ENCODE measurements at regions not wholly inside any gene's neighbourhood (a gene's known extent, or its start where the extent isn't known, plus 50 kb on each side); places are given as distances from the start of the nearest gene placed in this dataset.
"Not testable (repeated sequence)": the region's sequence is repeated elsewhere in the genome, so short reads cannot be mapped to it uniquely, and the experiment has no call there.

- TF ChIP-seq POLR2A (IDR thresholded peaks at IDR 0.05) (no peak), EP300 (IDR thresholded peaks at IDR 0.05) (no peak), POLR2AphosphoS5 (IDR thresholded peaks at IDR 0.05) (no peak), CTCF (IDR thresholded peaks at IDR 0.05) (no peak)
- Histone ChIP-seq H3K4me1 (no peaks in the 10 kb centered on the region), H3K4me3 (no peak overlapping the region), H3K36me3 (no peaks in the 10 kb centered on the region), H3K27ac (no peak overlapping the region), H3K27me3 (no peaks in the 10 kb centered on the region), H3K9me3 (no peaks in the 10 kb centered on the region)
- 92% methylated on average over 3 of the region's 3 CpGs for WGBS, 2 donors
- DNase-seq = no peak
- intact Hi-C loops (cut with DNase I) = no loop called here
These were observed 113.6 kb upstream of the EMCN start for GRCh38 chr4:100631281-100631968.

- no peak for DNase-seq
- TF ChIP-seq EP300 (IDR thresholded peaks at IDR 0.05) (no peak), POLR2AphosphoS5 (IDR thresholded peaks at IDR 0.05) (no peak), POLR2A (IDR thresholded peaks at IDR 0.05) (no peak), CTCF (IDR thresholded peaks at IDR 0.05) (no peak)
- Histone ChIP-seq H3K4me1 (no peaks in the 10 kb centered on the region), H3K36me3 (no peaks in the 10 kb centered on the region), H3K9me3 (no peaks in the 10 kb centered on the region), H3K27me3 (no peaks in the 10 kb centered on the region), H3K4me3 (no peak overlapping the region), H3K27ac (no peak overlapping the region)
- intact Hi-C loops (cut with DNase I) = no loop called here
These were observed 112.5 kb upstream of the EMCN start for GRCh38 chr4:100630341-100630740.

- no peaks in the 10 kb centered on the region for H3K4me1 ChIP-seq
- no peaks in the 10 kb centered on the region for H3K9me3 ChIP-seq
- H3K27me3 ChIP-seq = no peaks in the 10 kb centered on the region
- no peak overlapping the region for H3K27ac ChIP-seq
- no peak for DNase-seq
- intact Hi-C loops (cut with DNase I) = no loop called here
- no peaks in the 10 kb centered on the region for H3K36me3 ChIP-seq
- 49 to 63% methylated on average over 1 of the region's 1 CpG for WGBS, 2 donors
- no peak overlapping the region for H3K4me3 ChIP-seq
- TF ChIP-seq CTCF (IDR thresholded peaks at IDR 0.05) (no peak), POLR2A (IDR thresholded peaks at IDR 0.05) (no peak), EP300 (IDR thresholded peaks at IDR 0.05) (no peak), POLR2AphosphoS5 (IDR thresholded peaks at IDR 0.05) (no peak)
These were observed 92.0 kb upstream of the EMCN start for GRCh38 chr4:100609810-100610209.

- H3K27ac ChIP-seq; H3K9me3 ChIP-seq; H3K27me3 ChIP-seq; H3K4me3 ChIP-seq; H3K36me3 ChIP-seq; DNase-seq; H3K4me1 ChIP-seq; intact Hi-C loops (cut with DNase I): not testable (repeated sequence)
- WGBS, 2 donors = 86 to 92% methylated on average over 17 to 19 of the region's 19 CpGs
These were observed 90.8 kb upstream of the EMCN start for GRCh38 chr4:100608651-100609050.

- TF ChIP-seq POLR2A (IDR thresholded peaks at IDR 0.05) = no peak
- no peaks in the 10 kb centered on the region for H3K9me3 ChIP-seq
- WGBS, 2 donors = 10 to 28% methylated on average over 1 of the region's 1 CpG
- H3K36me3 ChIP-seq = no peaks in the 10 kb centered on the region
- no peaks in the 10 kb centered on the region for H3K27me3 ChIP-seq
- intact Hi-C loops (cut with DNase I) = no loop called here
- H3K27ac ChIP-seq = no peak overlapping the region
- DNase-seq = no peak
- H3K4me1 ChIP-seq = no peaks in the 10 kb centered on the region
- H3K4me3 ChIP-seq = no peak overlapping the region
These were observed 87.3 kb upstream of the EMCN start for GRCh38 chr4:100605144-100605543.

DNA sequence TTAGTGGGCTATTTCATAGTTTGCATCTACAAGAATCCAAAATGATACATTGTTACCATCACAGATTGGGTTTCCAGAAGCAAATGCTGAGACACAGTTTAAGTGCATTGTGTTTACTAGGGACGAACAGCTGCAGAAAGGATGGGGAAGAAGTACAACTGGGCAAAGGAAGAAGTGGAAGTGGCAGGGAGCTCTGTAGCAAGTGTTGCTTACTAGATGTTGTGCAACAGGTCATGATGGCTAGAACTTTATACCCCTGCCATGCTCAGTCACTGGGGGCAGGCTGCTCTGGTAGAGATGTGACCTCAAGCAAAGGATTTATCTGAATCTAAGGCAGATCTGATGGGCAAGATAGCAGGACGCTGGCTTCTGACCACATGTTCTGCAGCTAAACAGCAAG is 76.1 kb upstream of the EMCN start:
- no peaks in the 10 kb centered on the region for H3K36me3 ChIP-seq
- peaks cover 0 to 19% (median 9%) of the 10 kb centered on the region in 4 donors for H3K4me1 ChIP-seq
- no peak for DNase-seq
- no peak for TF ChIP-seq POLR2AphosphoS5 (IDR thresholded peaks at IDR 0.05)
- TF ChIP-seq POLR2A (IDR thresholded peaks at IDR 0.05) = no peak
- no peak for TF ChIP-seq EP300 (IDR thresholded peaks at IDR 0.05)
- no peak for TF ChIP-seq CTCF (IDR thresholded peaks at IDR 0.05)
- no peaks in the 10 kb centered on the region for H3K27me3 ChIP-seq
- 51 to 54% methylated on average over 2 of the region's 2 CpGs for WGBS, 2 donors
- no peaks in the 10 kb centered on the region for H3K9me3 ChIP-seq
- intact Hi-C loops (cut with DNase I) = no loop called here
- H3K27ac ChIP-seq = no peak overlapping the region
- no peak overlapping the region for H3K4me3 ChIP-seq

Measured in sigmoid colon (tissue), 6 donors.